ENCODE measurements at regions not wholly inside any gene's neighbourhood (a gene's known extent, or its start where the extent isn't known, plus 50 kb on each side); places are given as distances from the start of the nearest gene placed in this dataset.

DNA sequence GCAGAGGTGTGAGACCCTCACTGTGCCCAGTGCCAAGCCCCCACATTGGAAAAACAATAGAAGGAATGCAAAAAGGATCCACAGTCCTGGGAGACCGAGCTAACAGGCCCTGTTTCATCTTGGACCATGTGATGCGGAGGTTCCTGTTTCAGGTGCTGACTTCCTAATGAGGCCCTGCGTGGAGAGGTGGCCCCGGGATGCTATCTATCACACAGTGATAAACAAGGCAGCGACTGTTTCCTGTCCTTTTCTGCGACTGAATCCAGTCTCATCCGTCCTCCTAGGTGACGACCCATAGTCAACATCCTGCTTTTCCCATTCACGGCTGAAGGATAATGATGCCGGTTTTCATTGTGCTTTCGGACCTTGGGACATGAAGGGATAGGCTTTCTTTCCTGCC, 56.4 kb upstream of the BOD1 start:
- Mint-ChIP-seq H3K4me1 (peaks cover 57 to 64% of the 10 kb centered on the region in 2 experiments), H3K27me3 (ENCODE audit: low read depth) (peaks cover 10% of the 10 kb centered on the region), H3K36me3 (ENCODE audit: insufficient read depth in 1 of 3, low read depth in 3 of 3) (peaks cover 29 to 55% (median 43%) of the 10 kb centered on the region in 3 experiments), H3K9me3 (peaks cover 41 to 46% of the 10 kb centered on the region in 2 experiments), H3K27ac (peak overlapping the region in 1 of 3 experiments; percentile 40; a peak in 2 of 7 replicates), H3K4me3 (no peak overlapping the region)
- Histone ChIP-seq H3K56ac (ENCODE audit: insufficient read length, low read depth, low read length) (no peak overlapping the region), H4K8ac (replicated peaks; ENCODE audit: insufficient read length, low read depth, low read length) (no peak overlapping the region), H4K20me1 (ENCODE audit: control insufficient read depth, insufficient read depth, insufficient read length) (no peaks in the 10 kb centered on the region), H2AFZ (ENCODE audit: low read length) (no peak overlapping the region), H2BK120ac (ENCODE audit: low read depth, low read length, poor library complexity, severe bottlenecking) (no peak overlapping the region), H3K4ac (ENCODE audit: low read depth, low read length) (no peak overlapping the region), H3K23me2 (ENCODE audit: insufficient read length, low read depth, low read length, poor library complexity, severe bottlenecking) (no peaks in the 10 kb centered on the region), H3K9me3 (ENCODE audit: control insufficient read depth, low read depth, low read length) (peaks cover 10% of the 10 kb centered on the region), H4K91ac (ENCODE audit: insufficient read length, low read depth, low read length) (no peak overlapping the region), H2BK5ac (ENCODE audit: insufficient read length, low read length) (no peak overlapping the region), H3K4me1 (ENCODE audit: insufficient read depth, low read length) (peaks cover 8% of the 10 kb centered on the region; the same call in 1 of the 2 replicates), H3K4me2 (ENCODE audit: insufficient read depth, insufficient read length, low read length) (no peak overlapping the region), H3T11ph (ENCODE audit: low read length) (no peak overlapping the region), H3K79me2 (ENCODE audit: insufficient read depth, low read length) (no peaks in the 10 kb centered on the region), H4K5ac (ENCODE audit: insufficient read length, low read depth, low read length) (no peak overlapping the region), H3K27ac (ENCODE audit: insufficient read length, low read depth, low read length) (no peak overlapping the region), H3K14ac (ENCODE audit: insufficient read depth, low read length) (no peak overlapping the region), H3K79me1 (ENCODE audit: insufficient read depth, low read depth, low read length, poor library complexity, severe bottlenecking) (no peaks in the 10 kb centered on the region), H2BK15ac (ENCODE audit: low read depth, low read length) (no peak overlapping the region), H3K27me3 (ENCODE audit: insufficient read depth, low read length) (no peaks in the 10 kb centered on the region), H2BK20ac (ENCODE audit: low read depth, low read length, poor library complexity, severe bottlenecking) (no peak overlapping the region), H2BK12ac (ENCODE audit: insufficient read length, low read depth, low read length) (no peak overlapping the region), H3K23ac (ENCODE audit: insufficient read length, low read depth, low read length) (no peak overlapping the region), H3K9ac (ENCODE audit: extremely low read depth, insufficient read length, low read length) (no peak overlapping the region), H2AK5ac (ENCODE audit: insufficient read length, low read length) (no peak overlapping the region), H3K18ac (ENCODE audit: insufficient read length, low read depth, low read length) (no peak overlapping the region)
- no CpG with 5 or more reads among the region's 11 CpGs for WGBS (ENCODE audit: extremely low coverage, insufficient read length, low lambda C conversion rate)
- TF ChIP-seq, protein P1, sequence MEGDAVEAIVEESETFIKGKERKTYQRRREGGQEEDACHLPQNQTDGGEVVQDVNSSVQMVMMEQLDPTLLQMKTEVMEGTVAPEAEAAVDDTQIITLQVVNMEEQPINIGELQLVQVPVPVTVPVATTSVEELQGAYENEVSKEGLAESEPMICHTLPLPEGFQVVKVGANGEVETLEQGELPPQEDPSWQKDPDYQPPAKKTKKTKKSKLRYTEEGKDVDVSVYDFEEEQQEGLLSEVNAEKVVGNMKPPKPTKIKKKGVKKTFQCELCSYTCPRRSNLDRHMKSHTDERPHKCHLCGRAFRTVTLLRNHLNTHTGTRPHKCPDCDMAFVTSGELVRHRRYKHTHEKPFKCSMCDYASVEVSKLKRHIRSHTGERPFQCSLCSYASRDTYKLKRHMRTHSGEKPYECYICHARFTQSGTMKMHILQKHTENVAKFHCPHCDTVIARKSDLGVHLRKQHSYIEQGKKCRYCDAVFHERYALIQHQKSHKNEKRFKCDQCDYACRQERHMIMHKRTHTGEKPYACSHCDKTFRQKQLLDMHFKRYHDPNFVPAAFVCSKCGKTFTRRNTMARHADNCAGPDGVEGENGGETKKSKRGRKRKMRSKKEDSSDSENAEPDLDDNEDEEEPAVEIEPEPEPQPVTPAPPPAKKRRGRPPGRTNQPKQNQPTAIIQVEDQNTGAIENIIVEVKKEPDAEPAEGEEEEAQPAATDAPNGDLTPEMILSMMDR (conservative IDR thresholded peaks at IDR 0.05), result no peak
- peak; percentile 20 for DNase-seq

Measured in H9 (cell line).